COLO668 (cell line): ENCODE measurements at regions not wholly inside any gene's neighbourhood (a gene's known extent, or its start where the extent isn't known, plus 50 kb on each side); places are given as distances from the start of the nearest gene placed in this dataset.
"Not testable (repeated sequence)": the region's sequence is repeated elsewhere in the genome, so short reads cannot be mapped to it uniquely, and the experiment has no call there.

Source experiments
- DNase-seq: peaks from one replicate; lab custom pipeline; 2025; ENCODE audit not compliant: unreplicated experiment; lab: John Stamatoyannopoulos, UW

- no peak for DNase-seq
These were observed 125.2 kb downstream of the ZNF608 start for GRCh38 chr5:124621279-124621678.

- DNase-seq: no peak
These were observed 125.7 kb downstream of the ZNF608 start for GRCh38 chr5:124620743-124621142.

GRCh38 chr5:124619121-124619520 is 127.3 kb downstream of the ZNF608 start:
- DNase-seq: no peak

GRCh38 chr5:124617787-124618186 is 128.7 kb downstream of the ZNF608 start:
- no peak for DNase-seq

GRCh38 chr5:124614836-124615385 is 131.5 kb downstream of the ZNF608 start:
- no peak for DNase-seq

GRCh38 chr5:124614105-124614504 is 132.3 kb downstream of the ZNF608 start:
- DNase-seq: no peak

GRCh38 chr5:124613273-124613953 is 133.0 kb downstream of the ZNF608 start:
- no peak for DNase-seq

- DNase-seq: no peak
These were observed 134.4 kb downstream of the ZNF608 start for GRCh38 chr5:124612023-124612422.

GRCh38 chr5:124611262-124611661 is 135.2 kb downstream of the ZNF608 start:
- not testable (repeated sequence) for DNase-seq

GRCh38 chr5:124609685-124610084 is 136.8 kb downstream of the ZNF608 start:
- not testable (repeated sequence) for DNase-seq

GRCh38 chr5:124606543-124606942 is 139.9 kb downstream of the ZNF608 start:
- no peak for DNase-seq

GRCh38 chr5:124606093-124606492 is 140.3 kb downstream of the ZNF608 start:
- DNase-seq: no peak

- peak; percentile 3 for DNase-seq
These were observed 140.9 kb downstream of the ZNF608 start for GRCh38 chr5:124605541-124605940.

- no peak for DNase-seq
These were observed 142.0 kb downstream of the ZNF608 start for GRCh38 chr5:124604419-124604818.

GRCh38 chr5:124602925-124603650 is 143.4 kb downstream of the ZNF608 start:
- no peak for DNase-seq

GRCh38 chr5:124599028-124599973 is 147.1 kb downstream of the ZNF608 start:
- DNase-seq: peak; percentile 16

GRCh38 chr5:124596595-124597421 is 149.6 kb downstream of the ZNF608 start:
- DNase-seq: peak; percentile 5

GRCh38 chr5:124593952-124594351 is 152.5 kb downstream of the ZNF608 start:
- no peak for DNase-seq

- DNase-seq: no peak
These were observed 153.5 kb downstream of the ZNF608 start for GRCh38 chr5:124592891-124593290.

- DNase-seq: no peak
These were observed 154.9 kb downstream of the ZNF608 start for GRCh38 chr5:124591583-124591982.
